HepG2 (cell line): ENCODE measurements at regions not wholly inside any gene's neighbourhood (a gene's known extent, or its start where the extent isn't known, plus 50 kb on each side); places are given as distances from the start of the nearest gene placed in this dataset.

ENCODE experiments used
- ATAC-seq: fragments of 200-7000 bp; cut with Tn5 transposase; 3 replicates; pipeline ENCODE4 v1.9.1; 2020; ENCODE audit warnings: mild to moderate bottlenecking, moderate library complexity
- BruUV-seq: library from RNA; stranded (reverse); fragments of 400-500 nt; replicated peaks from 2 replicates; lab custom pipeline; 2021; lab: Mats Ljungman, UMichigan
- CTCF ChIA-PET: fragments of 300-600 bp; formaldehyde crosslinking; extraction: SDS; loops from one replicate; lab custom pipeline; 2021; ENCODE audit warnings: low total read pairs, inconsistent platforms, low intra/inter-chr PET ratio; lab: Yijun Ruan, JAX
- POLR2A ChIA-PET: fragments of 350-600 bp; sonication (Branson Sonifier 250); formaldehyde crosslinking; loops from one replicate; lab custom pipeline; 2020; ENCODE audit warnings: antibody characterized with exemption, inconsistent platforms; lab: Yijun Ruan, JAX
- DNase-seq: peaks from one replicate; pipeline ENCODE4 v3.0.0-alpha.2; 2015; ENCODE audit warnings: low spot score
- FAIRE-seq: peaks from 3 replicates; lab custom pipeline; 2011; peaks lifted over from hg19 to GRCh38; lab: Jason Lieb, UNC
- H2AFZ ChIP-seq: one replicate; pipeline ENCODE4 v1.6.1; 2011; ENCODE audit warnings: low read length, inconsistent platforms
- H3K27ac ChIP-seq: fragments of 300-600 bp; 3 replicates; pipeline ENCODE4 v1.8.0; 2011; ENCODE audit warnings: mixed run types, mild to moderate bottlenecking, mixed read lengths, low read length, inconsistent platforms; ENCODE audit not compliant: insufficient read depth; ENCODE audit errors: extremely low read length
- H3K27me3 ChIP-seq, 2 experiments: fragments of 200-600 bp in 1 of 2; 2 replicates in 1 of 2; 3 replicates in 1 of 2; pipeline versions ENCODE4 v1.6.0 to v1.8.0; 2011; ENCODE audit warnings: low read length in 2 of 2, mild to moderate bottlenecking in 2 of 2, moderate library complexity in 2 of 2, inconsistent platforms in 1 of 2; ENCODE audit not compliant: insufficient read depth in 2 of 2, control insufficient read depth in 1 of 2
- H3K36me3 ChIP-seq, 2 experiments: fragments of 200-600 bp in 1 of 2; replicated peaks in 1 of 2; 2 replicates in 1 of 2; 3 replicates in 1 of 2; pipeline versions ENCODE4 v1.5.1 to v1.8.0; 2011; ENCODE audit warnings: low read length in 2 of 2, inconsistent platforms in 1 of 2; ENCODE audit not compliant: insufficient read depth in 2 of 2, control insufficient read depth in 1 of 2
- H3K4me1 ChIP-seq: 2 replicates; pipeline ENCODE4 v1.5.1; 2012; ENCODE audit warnings: low read length, inconsistent platforms; ENCODE audit not compliant: insufficient read depth
- H3K4me2 ChIP-seq: 2 replicates; pipeline ENCODE4 v1.6.0; 2011; ENCODE audit warnings: low read depth, low read length, inconsistent platforms
- H3K4me3 ChIP-seq, 3 experiments: fragments of 200-600 bp in 1 of 3; sonication (generic), shearing (Covaris generic) in 1 of 3; replicated peaks in 1 of 3; 2 replicates each; pipeline ENCODE4 v1.5.1; 2011 to 2016; ENCODE audit warnings: low read length in 3 of 3, inconsistent platforms in 2 of 3, low read depth in 2 of 3, mild to moderate bottlenecking in 2 of 3, control low read depth in 1 of 3, mixed read lengths in 1 of 3; ENCODE audit not compliant: insufficient read depth in 1 of 3
- H3K79me2 ChIP-seq: one replicate; pipeline ENCODE4 v1.6.1; 2011; ENCODE audit warnings: low read length, inconsistent platforms; ENCODE audit not compliant: insufficient read depth
- H3K9ac ChIP-seq: 2 replicates; pipeline ENCODE4 v1.6.0; 2011; ENCODE audit warnings: mild to moderate bottlenecking, low read depth, low read length, inconsistent platforms; ENCODE audit not compliant: insufficient read depth
- H3K9me3 ChIP-seq: 2 replicates; pipeline ENCODE4 v1.5.1; 2012; ENCODE audit warnings: mild to moderate bottlenecking, low read length
- H4K20me1 ChIP-seq: 2 replicates; pipeline ENCODE4 v1.6.0; 2011; ENCODE audit warnings: inconsistent platforms, mild to moderate bottlenecking, low read length, moderate library complexity; ENCODE audit not compliant: insufficient read depth
- GABPA ChIP-seq, 2 experiments: IDR thresholded peaks; 2 replicates each; pipeline ENCODE4 v1.6.1; 2011 to 2016; ENCODE audit warnings: low read depth in 2 of 2, low read length in 1 of 2, missing biosample characterization in 1 of 2, missing genetic modification characterization in 1 of 2
- NFE2L2 ChIP-seq: fragments of 150-350 bp; IDR thresholded peaks from 2 replicates; pipeline ENCODE4 v1.6.1; 2014; ENCODE audit warnings: low read length
- NR3C1 ChIP-seq: sonication (generic); formaldehyde crosslinking; IDR thresholded peaks from 2 replicates; pipeline ENCODE4 v1.4.0; 2020; ENCODE audit warnings: missing genetic modification reagents
- SP1 ChIP-seq, 2 experiments: fragments of 450-650 bp in 1 of 2; sonication (generic) in 1 of 2; formaldehyde crosslinking in 1 of 2; IDR thresholded peaks; 2 replicates each; pipeline versions ENCODE4 v1.4.0 to v1.6.1; 2016 to 2020; ENCODE audit warnings: missing genetic modification reagents in 1 of 2
- SRSF1 ChIP-seq: fragments of 200-400 bp; formaldehyde crosslinking; optimal IDR thresholded peaks from 2 replicates; pipeline ENCODE3; 2017; ENCODE audit warnings: mild to moderate bottlenecking, low read depth, low read length, moderate library complexity
- SRSF4 ChIP-seq: fragments of 200-400 bp; formaldehyde crosslinking; IDR thresholded peaks from one replicate; pipeline ENCODE4 v1.6.1; 2018; ENCODE audit warnings: mild to moderate bottlenecking, low read depth, low read length, moderate library complexity; ENCODE audit not compliant: poor library complexity, severe bottlenecking
- SRY ChIP-seq: sonication (generic); formaldehyde crosslinking; IDR thresholded peaks from 2 replicates; pipeline ENCODE4 v1.8.0; 2022; ENCODE audit warnings: mild to moderate bottlenecking, missing genetic modification reagents
- ZC3H4 ChIP-seq: sonication (generic); formaldehyde crosslinking; IDR thresholded peaks from 2 replicates; pipeline ENCODE4 v1.4.0; 2020; ENCODE audit warnings: missing genetic modification reagents, borderline replicate concordance
- ZFP36 ChIP-seq: fragments of 150-350 bp; IDR thresholded peaks from 2 replicates; pipeline ENCODE4 v1.6.1; 2018; ENCODE audit warnings: borderline replicate concordance, low read length, low read depth; ENCODE audit not compliant: partially characterized antibody
- ZNF180 ChIP-seq: sonication (generic); formaldehyde crosslinking; IDR thresholded peaks from 2 replicates; pipeline ENCODE4 v1.4.0; 2020; ENCODE audit warnings: low read depth, missing genetic modification reagents, borderline replicate concordance
- ZNF224 ChIP-seq: sonication (generic); formaldehyde crosslinking; IDR thresholded peaks from 2 replicates; pipeline ENCODE4 v1.5.0; 2020; ENCODE audit warnings: mild to moderate bottlenecking, missing genetic modification reagents
- ZNF552 ChIP-seq: sonication (generic); formaldehyde crosslinking; IDR thresholded peaks from 2 replicates; pipeline ENCODE4 v1.9.0; 2022; ENCODE audit warnings: missing genetic modification reagents, mild to moderate bottlenecking, borderline replicate concordance
- ZNF670 ChIP-seq: sonication (generic); formaldehyde crosslinking; IDR thresholded peaks from 2 replicates; pipeline ENCODE4 v1.8.0; 2022; ENCODE audit warnings: mild to moderate bottlenecking, missing genetic modification reagents, borderline replicate concordance
- ZNF713 ChIP-seq: sonication (generic); formaldehyde crosslinking; IDR thresholded peaks from 2 replicates; pipeline ENCODE4 v1.4.0; 2020; ENCODE audit warnings: mild to moderate bottlenecking, missing genetic modification reagents
- ZNF749 ChIP-seq: sonication (generic); formaldehyde crosslinking; IDR thresholded peaks from 2 replicates; pipeline ENCODE4 v1.8.0; 2022; ENCODE audit warnings: mild to moderate bottlenecking, missing genetic modification reagents, moderate library complexity, borderline replicate concordance
- WGBS: methylation state at CpG from one replicate; pipeline ENCODE4 v1.1.6; 2017; ENCODE audit warnings: low lambda C conversion rate; 5-methylcytosine and 5-hydroxymethylcytosine counted together
- in situ Hi-C: cut with HindIII; loops from 2 replicates; pipeline ENCODE4 v1.10.0; 2017; ENCODE audit warnings: low pct_unique_long_range_greater_than_20kb; ENCODE audit not compliant: extremely low pct_ligation_motif_present
- intact Hi-C: fragments of 100-400 bp; cut with micrococcal nuclease; formaldehyde crosslinking; loops from one replicate; pipeline ENCODE4 v1.10.0; 2022; ENCODE audit not compliant: unreplicated experiment
- TF ChIP-seq, protein P1 (sequence below): sonication (generic); formaldehyde crosslinking; conservative IDR thresholded peaks from 2 replicates; pipeline ENCODE4 v1.8.0; 2022; ENCODE audit warnings: low read depth, missing genetic modification reagents
- TF ChIP-seq, protein P2 (sequence below): sonication (generic); formaldehyde crosslinking; IDR thresholded peaks from 2 replicates; pipeline ENCODE4 v1.4.0; 2020; ENCODE audit warnings: missing genetic modification reagents, mild to moderate bottlenecking, borderline replicate concordance

DNA sequence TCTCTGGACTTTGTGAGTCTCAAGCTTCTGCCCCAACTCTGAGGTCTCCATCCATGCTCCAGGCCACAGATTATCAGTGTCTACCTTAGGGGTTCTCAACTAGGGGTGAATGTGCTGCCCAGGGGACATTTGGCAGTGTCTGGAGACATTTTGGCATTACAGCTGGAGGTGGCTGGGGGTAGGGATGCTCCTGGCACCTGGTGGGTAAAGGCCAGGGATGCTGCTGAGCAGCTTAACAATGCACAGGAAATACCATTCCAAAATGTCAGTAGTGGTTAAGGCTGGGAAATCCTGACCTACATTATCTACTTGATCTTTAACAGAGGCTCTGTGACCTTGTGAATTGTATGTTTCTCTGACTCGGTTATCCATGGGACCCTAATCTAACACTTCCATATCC is 67.3 kb upstream of the PALS2 start:
- Histone ChIP-seq H3K9ac (no peak overlapping the region), H3K4me1 (peaks cover 10% of the 10 kb centered on the region), H3K36me3 (no peaks in the 10 kb centered on the region), H2AFZ (no peak overlapping the region), H3K4me3 (no peak overlapping the region), H3K27ac (no peak overlapping the region), H3K9me3 (no peaks in the 10 kb centered on the region), H3K27me3 (no peaks in the 10 kb centered on the region), H3K4me2 (no peak overlapping the region), H3K79me2 (no peaks in the 10 kb centered on the region), H4K20me1 (no peaks in the 10 kb centered on the region)
- no peak for FAIRE-seq
- in situ Hi-C loops: no loop called here
- 0% methylated on average over 1 of the region's 1 CpG for WGBS
- intact Hi-C loops: no loop called here
- DNase-seq: no peak
- ChIA-PET CTCF (no interaction called here), POLR2A (no interaction called here)
- ATAC-seq: no peak
- BruUV-seq: no TSS peak
- TF ChIP-seq, protein P1, sequence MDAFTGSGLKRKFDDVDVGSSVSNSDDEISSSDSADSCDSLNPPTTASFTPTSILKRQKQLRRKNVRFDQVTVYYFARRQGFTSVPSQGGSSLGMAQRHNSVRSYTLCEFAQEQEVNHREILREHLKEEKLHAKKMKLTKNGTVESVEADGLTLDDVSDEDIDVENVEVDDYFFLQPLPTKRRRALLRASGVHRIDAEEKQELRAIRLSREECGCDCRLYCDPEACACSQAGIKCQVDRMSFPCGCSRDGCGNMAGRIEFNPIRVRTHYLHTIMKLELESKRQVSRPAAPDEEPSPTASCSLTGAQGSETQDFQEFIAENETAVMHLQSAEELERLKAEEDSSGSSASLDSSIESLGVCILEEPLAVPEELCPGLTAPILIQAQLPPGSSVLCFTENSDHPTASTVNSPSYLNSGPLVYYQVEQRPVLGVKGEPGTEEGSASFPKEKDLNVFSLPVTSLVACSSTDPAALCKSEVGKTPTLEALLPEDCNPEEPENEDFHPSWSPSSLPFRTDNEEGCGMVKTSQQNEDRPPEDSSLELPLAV: no peak
- TF ChIP-seq ZNF552 (CRISPR knock-in tag) (no peak), NR3C1 (CRISPR knock-in tag) (no peak), NFE2L2 (no peak), ZNF180 (no peak), ZFP36 (no peak), ZC3H4 (no peak), SRSF4 (no peak), ZNF749 (CRISPR knock-in tag) (no peak), SRY (CRISPR knock-in tag) (no peak), ZNF670 (no peak), SP1 (IDR thresholded peaks at IDR 0.05) (no peak), SP1 (CRISPR knock-in tag; IDR thresholded peaks at IDR 0.05) (no peak), ZNF224 (CRISPR knock-in tag) (no peak), ZNF713 (CRISPR knock-in tag) (no peak), SRSF1 (no peak), GABPA (IDR thresholded peaks at IDR 0.05; ENCODE audit: low read depth, low read length) (no peak), GABPA (CRISPR knock-in tag; IDR thresholded peaks at IDR 0.05; ENCODE audit: low read depth) (no peak)
- TF ChIP-seq, protein P2, sequence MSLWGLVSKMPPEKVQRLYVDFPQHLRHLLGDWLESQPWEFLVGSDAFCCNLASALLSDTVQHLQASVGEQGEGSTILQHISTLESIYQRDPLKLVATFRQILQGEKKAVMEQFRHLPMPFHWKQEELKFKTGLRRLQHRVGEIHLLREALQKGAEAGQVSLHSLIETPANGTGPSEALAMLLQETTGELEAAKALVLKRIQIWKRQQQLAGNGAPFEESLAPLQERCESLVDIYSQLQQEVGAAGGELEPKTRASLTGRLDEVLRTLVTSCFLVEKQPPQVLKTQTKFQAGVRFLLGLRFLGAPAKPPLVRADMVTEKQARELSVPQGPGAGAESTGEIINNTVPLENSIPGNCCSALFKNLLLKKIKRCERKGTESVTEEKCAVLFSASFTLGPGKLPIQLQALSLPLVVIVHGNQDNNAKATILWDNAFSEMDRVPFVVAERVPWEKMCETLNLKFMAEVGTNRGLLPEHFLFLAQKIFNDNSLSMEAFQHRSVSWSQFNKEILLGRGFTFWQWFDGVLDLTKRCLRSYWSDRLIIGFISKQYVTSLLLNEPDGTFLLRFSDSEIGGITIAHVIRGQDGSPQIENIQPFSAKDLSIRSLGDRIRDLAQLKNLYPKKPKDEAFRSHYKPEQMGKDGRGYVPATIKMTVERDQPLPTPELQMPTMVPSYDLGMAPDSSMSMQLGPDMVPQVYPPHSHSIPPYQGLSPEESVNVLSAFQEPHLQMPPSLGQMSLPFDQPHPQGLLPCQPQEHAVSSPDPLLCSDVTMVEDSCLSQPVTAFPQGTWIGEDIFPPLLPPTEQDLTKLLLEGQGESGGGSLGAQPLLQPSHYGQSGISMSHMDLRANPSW (CRISPR knock-in tag): no peak
